ENCODE measurements at regions not wholly inside any gene's neighbourhood (a gene's known extent, or its start where the extent isn't known, plus 50 kb on each side); places are given as distances from the start of the nearest gene placed in this dataset.

- TF ChIP-seq POLR2AphosphoS5 (IDR thresholded peaks at IDR 0.05; ENCODE audit: low read depth, low read length), result no peak
- no peak for TF ChIP-seq POLR2A (IDR thresholded peaks at IDR 0.05; ENCODE audit: low read depth, low read length)
- no peak for TF ChIP-seq TAF1 (IDR thresholded peaks at IDR 0.05; ENCODE audit: low read depth, low read length)
- no peak for TF ChIP-seq SPI1 (IDR thresholded peaks at IDR 0.05; ENCODE audit: low read depth, low read length)
Measured at GRCh38 chr22:48438096-48438495, 1389.6 kb downstream of the BRD1 start.

Measured in GM12891 (cell line).